Lung (tissue), 11 donors: ENCODE measurements at regions not wholly inside any gene's neighbourhood (a gene's known extent, or its start where the extent isn't known, plus 50 kb on each side); places are given as distances from the start of the nearest gene placed in this dataset.

Experiments used
- ATAC-seq: fragments of 200-7000 bp; cut with Tn5 transposase; one replicate; pipeline ENCODE4 v1.9.1; 2020; ENCODE audit warnings: moderate number of reproducible peaks; ENCODE audit not compliant: insufficient read depth, low FRiP score
- DNase-seq, 3 donors: peaks; one replicate each; pipeline ENCODE4 v3.0.0-alpha.2; 2013 to 2017
- H3K27ac ChIP-seq, 2 donors: one replicate each; pipeline ENCODE4 v1.5.1; 2013; ENCODE audit warnings: mild to moderate bottlenecking in 2 of 2, moderate library complexity in 2 of 2, control low read depth in 1 of 2, inconsistent platforms in 1 of 2, low read depth in 1 of 2, low read length in 1 of 2
- H3K27me3 ChIP-seq, 3 donors: one replicate each; pipeline ENCODE4 v1.5.1; 2013; ENCODE audit warnings: low read length in 2 of 3; ENCODE audit not compliant: control insufficient read depth in 3 of 3, insufficient read depth in 3 of 3
- H3K36me3 ChIP-seq, 4 donors: one replicate each; pipeline ENCODE4 v1.5.1; 2013; ENCODE audit warnings: low read length in 4 of 4, mild to moderate bottlenecking in 1 of 4, moderate library complexity in 1 of 4; ENCODE audit not compliant: control insufficient read depth in 4 of 4, insufficient read depth in 4 of 4
- H3K4me1 ChIP-seq, 5 donors: one replicate each; pipeline ENCODE4 v1.5.1; 2013; ENCODE audit warnings: low read length in 5 of 5, mild to moderate bottlenecking in 2 of 5, moderate library complexity in 1 of 5; ENCODE audit not compliant: control insufficient read depth in 5 of 5, insufficient read depth in 5 of 5
- H3K4me3 ChIP-seq: one replicate; pipeline ENCODE4 v1.5.1; 2013; ENCODE audit warnings: mild to moderate bottlenecking, control low read depth, moderate library complexity
- H3K9ac ChIP-seq, 2 donors: one replicate each; pipeline ENCODE4 v1.5.1; 2013; ENCODE audit warnings: low read length in 2 of 2, control low read depth in 1 of 2; ENCODE audit not compliant: insufficient read depth in 1 of 2
- H3K9me3 ChIP-seq, 4 donors: one replicate each; pipeline ENCODE4 v1.5.1; 2013; ENCODE audit warnings: low read length in 3 of 4, mild to moderate bottlenecking in 1 of 4, moderate library complexity in 1 of 4; ENCODE audit not compliant: control insufficient read depth in 4 of 4, insufficient read depth in 3 of 4
- CTCF ChIP-seq: IDR thresholded peaks from 2 replicates; pipeline ENCODE4 v1.5.1; 2012; ENCODE audit warnings: mild to moderate bottlenecking; ENCODE audit errors: control extremely low read depth, extremely low read depth
- WGBS, 2 donors: extraction: QIAGEN DNeasy Blood & Tissue Kit; methylation state at CpG; one replicate each; pipeline ENCODE4 v1.1.7; 2013; 5-methylcytosine and 5-hydroxymethylcytosine counted together
- donor health status: control.
- donor health status: control.
- donor health status: Bipolar disorder and iron deficiency.
- donor health status: healthy.
- donor health status: DM: yes; HTN: yes; CAD: no.

GRCh38 chrY:19180824-19181223, 407.3 kb upstream of the HSFY2 start:
- Histone ChIP-seq H3K4me3 (no peak overlapping the region), H3K9me3 (no peaks in the 10 kb centered on the region), H3K27ac (no peak overlapping the region), H3K27me3 (no peaks in the 10 kb centered on the region), H3K4me1 (no peaks in the 10 kb centered on the region), H3K9ac (no peak overlapping the region), H3K36me3 (no peaks in the 10 kb centered on the region)
- TF ChIP-seq CTCF = no peak
- DNase-seq (no peak), ATAC-seq (no peak)
- WGBS, 2 donors = 97% methylated on average over 3 of the region's 3 CpGs; no CpG with 5 or more reads in 1 of the 2 donors

GRCh38 chrY:19168202-19168565, 394.6 kb upstream of the HSFY2 start:
- Histone ChIP-seq H3K9ac (no peak overlapping the region), H3K4me1 (no peaks in the 10 kb centered on the region), H3K27ac (no peak overlapping the region), H3K27me3 (no peaks in the 10 kb centered on the region), H3K36me3 (no peaks in the 10 kb centered on the region), H3K9me3 (no peaks in the 10 kb centered on the region), H3K4me3 (no peak overlapping the region)
- 86% methylated on average over 5 of the region's 5 CpGs; no CpG with 5 or more reads in 1 of the 2 donors for WGBS, 2 donors
- ATAC-seq (no peak), DNase-seq (no peak)
- no peak for TF ChIP-seq CTCF

DNA sequence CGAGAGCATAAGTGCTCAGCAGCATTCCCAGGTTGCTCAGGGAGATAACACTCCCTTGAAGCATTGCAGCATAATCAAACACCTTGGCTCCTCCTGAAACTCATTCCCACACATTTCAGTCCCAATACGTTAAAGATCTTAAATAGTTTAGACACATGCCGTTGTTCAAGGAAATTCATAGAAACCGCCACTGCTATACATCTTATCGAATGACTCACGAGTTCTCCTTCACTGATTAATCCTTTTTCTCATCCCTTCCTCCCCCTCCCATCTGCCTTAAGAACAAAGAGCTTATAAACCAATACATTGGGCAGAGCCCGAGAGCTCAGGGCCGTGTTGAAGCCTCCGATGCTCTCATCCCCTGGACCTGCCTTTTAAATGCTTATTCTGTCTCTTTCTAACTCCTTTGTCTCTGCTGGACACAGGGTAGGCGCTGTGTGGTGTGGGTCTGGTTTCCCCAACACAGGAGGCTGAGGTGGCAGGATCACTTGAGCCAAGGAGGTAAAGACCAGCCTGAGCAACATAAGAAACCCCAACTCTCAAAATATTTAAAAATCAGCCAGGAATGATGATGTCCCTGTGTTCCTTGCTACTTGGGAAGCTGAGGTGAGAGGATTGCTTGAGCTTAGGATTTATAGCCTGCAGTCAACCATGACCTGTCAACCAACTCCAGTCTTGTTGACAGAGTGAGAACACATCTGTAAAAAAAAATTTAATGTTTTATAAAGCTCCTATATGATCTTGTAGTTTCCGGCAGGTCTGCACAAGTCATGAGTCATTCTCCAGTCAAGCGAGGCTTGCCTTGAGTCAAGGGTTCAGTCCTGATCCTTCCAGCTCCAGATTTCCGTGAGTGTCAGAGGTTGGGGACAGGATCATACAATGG, 394.0 kb upstream of the HSFY2 start:
- no peak for ATAC-seq
- TF ChIP-seq CTCF = no peak
- WGBS, 2 donors = 83% methylated on average over 13 of the region's 13 CpGs; no CpG with 5 or more reads in 1 of the 2 donors
- Histone ChIP-seq H3K9me3 (no peaks in the 10 kb centered on the region), H3K9ac (no peak overlapping the region), H3K27me3 (no peaks in the 10 kb centered on the region), H3K27ac (no peak overlapping the region), H3K36me3 (no peaks in the 10 kb centered on the region), H3K4me1 (no peaks in the 10 kb centered on the region), H3K4me3 (no peak overlapping the region)
- no peak for DNase-seq
